ENCODE measurements at regions not wholly inside any gene's neighbourhood (a gene's known extent, or its start where the extent isn't known, plus 50 kb on each side); places are given as distances from the start of the nearest gene placed in this dataset.
"Not testable (repeated sequence)": the region's sequence is repeated elsewhere in the genome, so short reads cannot be mapped to it uniquely, and the experiment has no call there.

- DNase-seq (ENCODE audit: low read depth): no peak
These were observed 319.3 kb upstream of the PPARGC1A start for GRCh38 chr4:24209131-24209530.

- DNase-seq (ENCODE audit: low read depth): no peak
These were observed 318.8 kb upstream of the PPARGC1A start for GRCh38 chr4:24208691-24209090.

- not testable (repeated sequence) for DNase-seq (ENCODE audit: low read depth)
These were observed 314.9 kb upstream of the PPARGC1A start for GRCh38 chr4:24204708-24205107.

DNA sequence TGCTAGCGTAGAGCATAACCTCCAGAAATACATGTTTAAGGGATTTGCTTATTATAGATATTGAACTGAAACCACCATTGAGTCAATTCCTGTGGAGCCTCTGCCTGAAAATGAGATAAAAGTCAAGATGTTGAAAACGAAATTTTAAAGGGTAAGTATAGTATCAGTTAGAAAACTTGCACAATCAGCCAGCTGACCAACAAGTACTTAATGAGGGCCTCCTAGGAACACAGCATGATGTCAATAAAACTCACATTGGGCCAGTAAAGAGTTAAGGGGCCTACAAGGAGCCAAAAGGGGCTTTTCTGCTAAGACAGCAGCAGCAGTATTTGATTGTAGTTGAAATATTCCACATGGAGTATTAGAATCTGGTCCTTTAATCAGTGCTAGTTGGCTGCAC is 314.1 kb upstream of the PPARGC1A start:
- DNase-seq (ENCODE audit: low read depth): no peak

GRCh38 chr4:24202579-24202978 is 312.7 kb upstream of the PPARGC1A start:
- DNase-seq (ENCODE audit: low read depth): no peak

DNA sequence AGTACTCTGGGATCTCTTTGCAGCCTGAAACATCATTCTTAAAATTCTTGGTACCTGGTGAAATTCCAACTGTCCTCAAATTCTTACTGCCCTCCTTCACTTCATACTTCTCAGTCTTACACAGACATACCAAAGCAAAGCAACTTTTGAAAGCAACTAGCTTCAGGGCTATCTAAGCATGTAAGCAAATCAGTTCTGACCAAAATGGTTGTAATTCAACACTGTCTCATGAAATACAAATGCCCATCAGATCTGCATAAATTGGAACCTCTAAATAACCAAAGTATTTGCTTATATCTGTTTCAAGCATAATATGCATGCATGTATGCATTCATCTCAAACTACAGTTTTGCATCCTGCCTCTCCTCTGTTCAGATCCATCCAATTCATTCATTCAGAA is 308.1 kb upstream of the PPARGC1A start:
- no peak for DNase-seq (ENCODE audit: low read depth)

DNA sequence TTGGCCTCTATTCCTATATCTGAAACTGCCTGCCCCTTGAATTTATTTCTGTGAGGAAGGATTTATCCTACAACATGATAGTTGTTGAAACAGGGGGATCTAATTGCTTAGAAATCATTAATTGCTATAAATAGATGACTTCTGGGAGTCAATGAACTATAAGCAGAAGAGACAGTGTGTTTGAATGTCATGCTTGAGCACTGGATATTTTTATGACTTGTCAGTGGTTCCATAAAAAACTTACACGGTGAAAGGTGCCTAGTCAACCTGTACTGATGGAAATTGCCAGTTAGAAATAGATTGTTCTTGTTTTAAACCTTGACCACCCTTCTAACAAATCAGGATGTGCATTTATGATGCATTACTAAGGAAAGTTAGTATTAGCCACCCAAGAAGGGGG is 306.9 kb upstream of the PPARGC1A start:
- DNase-seq (ENCODE audit: low read depth): no peak

- no peak for DNase-seq (ENCODE audit: low read depth)
These were observed 306.3 kb upstream of the PPARGC1A start for GRCh38 chr4:24195991-24196736.

- no peak for DNase-seq (ENCODE audit: low read depth)
These were observed 302.3 kb upstream of the PPARGC1A start for GRCh38 chr4:24192018-24192641.

DNA sequence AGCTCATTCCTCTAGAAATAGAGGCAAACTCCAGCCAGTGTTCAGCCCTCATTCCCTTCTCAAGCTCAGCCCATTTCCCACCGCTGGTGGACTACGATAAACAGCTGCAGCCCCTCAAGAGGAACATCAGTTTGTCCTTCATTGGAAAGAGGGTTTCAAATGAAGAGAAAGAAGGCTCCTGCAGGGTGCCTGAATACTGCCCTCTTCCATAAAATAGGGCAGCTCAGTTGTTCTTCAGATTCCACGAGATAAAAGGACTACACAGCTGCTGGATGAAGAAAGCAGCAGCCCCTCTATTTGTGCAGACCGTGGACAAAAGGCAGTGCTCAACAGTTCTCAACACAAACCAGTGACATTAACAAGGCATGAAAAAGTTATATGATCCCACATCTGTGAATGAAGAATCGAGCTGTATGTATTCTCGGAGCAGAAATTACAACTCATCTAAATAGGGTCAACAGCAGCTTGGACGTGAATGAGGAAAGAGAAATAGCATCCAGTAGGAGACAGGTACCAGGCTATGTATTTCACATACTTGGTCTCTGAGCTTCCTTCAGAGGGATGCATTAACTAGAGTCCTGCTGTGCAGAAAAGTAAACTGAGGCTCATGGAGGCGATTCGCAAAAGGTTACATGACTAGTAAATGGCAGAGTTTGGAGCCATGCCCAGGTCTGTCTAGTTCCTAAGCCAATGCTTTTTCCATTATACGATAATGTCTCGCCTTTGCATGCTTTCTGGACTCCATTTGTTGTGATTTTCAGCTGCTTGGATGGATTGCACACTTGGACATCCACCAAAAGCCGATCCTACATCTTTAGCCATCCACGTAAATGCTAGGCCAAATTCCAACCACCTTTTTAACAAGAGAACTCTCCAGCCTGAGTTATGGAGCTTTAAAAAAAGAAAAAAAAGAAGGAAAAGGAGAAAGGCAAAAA is 301.2 kb upstream of the PPARGC1A start:
- no peak for DNase-seq (ENCODE audit: low read depth)

GRCh38 chr4:24188459-24188858 is 298.6 kb upstream of the PPARGC1A start:
- no peak for DNase-seq (ENCODE audit: low read depth)

DNA sequence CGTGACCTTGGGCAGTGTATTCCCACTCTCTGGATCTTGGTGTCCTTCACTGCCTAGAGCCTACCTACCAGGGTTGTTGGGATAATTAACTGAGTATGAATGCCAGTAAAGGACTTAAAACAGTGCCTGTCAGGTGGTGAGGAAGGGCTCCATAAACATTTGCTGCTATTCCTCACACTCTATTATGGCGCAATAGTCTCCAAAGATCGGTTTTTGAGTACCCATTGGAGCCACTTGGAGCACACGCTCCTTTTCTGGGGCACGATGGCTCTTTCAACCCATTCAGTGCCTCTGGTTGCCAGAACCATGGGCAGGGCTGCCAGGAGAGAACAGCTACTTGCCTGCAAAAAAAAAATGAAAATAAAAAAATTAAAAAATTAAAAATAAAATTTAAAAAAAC is 296.6 kb upstream of the PPARGC1A start:
- DNase-seq (ENCODE audit: low read depth): no peak

GRCh38 chr4:24181005-24181404 is 291.2 kb upstream of the PPARGC1A start:
- DNase-seq (ENCODE audit: low read depth): no peak

- DNase-seq (ENCODE audit: low read depth): no peak
These were observed 290.7 kb upstream of the PPARGC1A start for GRCh38 chr4:24180586-24180985.

- no peak for DNase-seq (ENCODE audit: low read depth)
These were observed 289.5 kb upstream of the PPARGC1A start for GRCh38 chr4:24179201-24179840.

DNA sequence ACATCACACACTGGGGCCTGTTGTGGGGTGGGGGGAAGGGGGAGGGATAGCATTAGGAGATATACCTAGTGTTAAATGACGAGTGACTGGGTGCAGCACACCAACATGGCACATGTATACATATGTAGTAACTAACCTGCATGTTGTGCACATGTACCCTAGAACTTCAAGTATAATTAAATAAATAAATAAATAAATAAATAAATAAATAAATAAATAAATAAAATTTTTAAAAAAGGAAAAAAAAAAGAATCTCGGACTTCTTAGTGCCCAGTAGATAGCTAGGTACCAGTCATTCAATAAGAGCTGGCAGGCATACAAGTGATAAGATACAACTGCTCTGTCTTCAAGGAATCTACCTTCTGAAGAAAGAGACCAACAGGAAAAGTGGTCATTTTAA is 287.6 kb upstream of the PPARGC1A start:
- not testable (repeated sequence) for DNase-seq (ENCODE audit: low read depth)

GRCh38 chr4:24175707-24176106 is 285.9 kb upstream of the PPARGC1A start:
- no peak for DNase-seq (ENCODE audit: low read depth)

DNA sequence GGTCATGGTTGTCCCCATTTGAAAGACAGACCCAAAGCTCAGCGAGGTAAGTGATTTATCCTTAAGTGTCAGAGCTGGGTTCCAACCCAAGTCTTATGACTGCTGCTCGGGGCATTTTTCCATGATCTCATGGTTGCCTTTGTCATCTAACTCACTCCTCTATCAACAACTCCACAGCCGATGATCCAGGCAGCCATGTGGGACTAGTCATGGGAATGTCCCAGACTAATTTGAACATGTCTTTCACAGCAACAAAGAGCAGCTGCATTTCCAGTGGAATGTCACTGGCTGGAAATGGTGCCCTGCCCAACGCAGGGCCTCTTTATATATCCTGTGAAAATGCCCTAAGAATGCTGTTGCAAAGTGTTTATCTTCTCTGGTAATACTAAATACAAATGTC is 284.8 kb upstream of the PPARGC1A start:
- DNase-seq (ENCODE audit: low read depth): no peak

DNA sequence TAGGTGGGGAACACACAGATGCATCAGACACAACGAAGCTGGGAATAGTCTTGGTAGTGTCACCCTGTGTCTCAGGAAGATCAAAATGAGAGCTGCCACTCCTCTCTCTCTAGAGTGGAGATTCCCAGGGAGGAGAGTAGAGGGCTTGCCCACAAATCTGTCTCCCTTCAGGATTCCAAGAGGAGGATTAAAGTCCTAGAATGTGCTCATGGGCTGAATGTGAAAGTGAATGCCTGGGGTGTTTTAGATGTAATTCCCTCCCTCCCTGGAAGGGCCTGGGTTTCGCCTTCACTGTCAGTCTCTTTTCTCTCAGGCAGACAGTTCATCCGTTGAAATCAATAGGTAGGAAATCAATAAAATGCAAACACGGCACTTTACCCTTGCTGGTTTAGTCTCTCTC is 282.6 kb upstream of the PPARGC1A start:
- no peak for DNase-seq (ENCODE audit: low read depth)

DNA sequence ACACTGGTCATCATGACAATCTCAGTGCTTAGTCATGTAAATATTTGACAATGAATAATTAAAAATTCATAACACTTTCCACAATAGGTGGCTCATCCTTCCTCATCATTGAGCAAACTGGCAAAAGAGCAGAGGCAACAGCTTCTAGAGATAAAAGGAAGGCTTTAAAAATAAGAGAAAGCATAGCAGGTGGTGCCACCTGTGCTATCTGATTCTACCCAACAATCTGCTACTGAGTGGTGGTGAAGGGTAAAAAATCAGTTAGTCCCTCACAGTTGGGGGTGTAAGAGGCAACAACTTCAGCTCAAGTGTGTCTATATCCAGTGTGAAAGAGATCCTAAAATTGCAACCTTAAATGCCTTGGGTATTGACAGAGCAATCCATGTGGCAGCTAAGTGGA is 280.1 kb upstream of the PPARGC1A start:
- DNase-seq (ENCODE audit: low read depth): no peak

DNA sequence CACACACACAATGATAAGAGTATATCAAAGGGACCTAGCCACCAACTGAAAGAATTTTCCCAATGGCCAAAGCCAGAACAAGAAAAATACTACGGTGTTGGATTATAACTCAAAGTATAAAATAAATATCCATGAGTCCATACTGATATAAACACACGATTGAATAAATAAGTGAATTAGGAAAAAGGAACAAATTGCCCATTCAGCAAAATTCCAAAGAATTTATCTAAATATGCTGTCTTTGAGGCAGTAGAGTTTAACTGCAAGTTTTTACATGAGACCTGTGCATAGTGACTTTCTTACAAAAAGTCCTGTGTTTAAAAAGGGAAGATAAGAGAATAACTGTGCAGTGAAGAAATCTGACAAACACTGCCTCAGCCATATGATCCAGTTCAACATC is 278.8 kb upstream of the PPARGC1A start:
- DNase-seq (ENCODE audit: low read depth): no peak

DNA sequence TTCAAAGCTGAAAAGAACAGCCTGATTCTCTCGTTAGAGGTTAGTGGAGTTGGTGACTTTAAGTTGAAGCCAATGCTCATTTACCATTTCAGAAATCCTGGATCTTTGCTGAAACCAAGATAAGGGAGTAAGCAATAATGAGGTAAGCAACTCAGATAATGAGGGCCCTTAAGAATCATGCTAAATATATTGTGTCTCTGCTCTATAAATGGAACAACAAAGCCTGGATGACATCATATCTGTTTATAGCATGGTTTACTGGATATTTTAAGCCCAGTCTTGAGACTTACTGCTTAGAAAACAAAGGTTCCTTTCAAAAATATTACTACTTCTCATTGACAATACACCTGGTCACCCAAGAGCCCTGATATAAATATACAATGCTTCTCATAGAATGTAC is 276.7 kb upstream of the PPARGC1A start:
- no peak for DNase-seq (ENCODE audit: low read depth)

Data from RPMI7951 (cell line).